Vagina (tissue), 2 donors: ENCODE measurements at regions not wholly inside any gene's neighbourhood (a gene's known extent, or its start where the extent isn't known, plus 50 kb on each side); places are given as distances from the start of the nearest gene placed in this dataset.

Experiments
- POLR2A ChIP-seq, 2 donors: fragments of 450-650 bp; IDR thresholded peaks; one replicate each; pipeline ENCODE4 v1.6.1; 2017; ENCODE audit warnings: antibody characterized with exemption in 2 of 2, mild to moderate bottlenecking in 2 of 2, moderate library complexity in 2 of 2
- POLR2AphosphoS5 ChIP-seq, 2 donors: sonication (generic); formaldehyde crosslinking; IDR thresholded peaks; one replicate each; pipeline ENCODE4 v1.9.0; 2017; ENCODE audit warnings: antibody characterized with exemption in 2 of 2, mild to moderate bottlenecking in 2 of 2, low read depth in 1 of 2; ENCODE audit not compliant: insufficient read depth in 1 of 2
- TF ChIP-seq, protein P1 (sequence below), 3 experiments: fragments of 450-650 bp in 2 of 3; fragments of 200-600 bp in 1 of 3; sonication (generic) in 1 of 3; IDR thresholded peaks; one replicate each; pipeline ENCODE4 v1.5.1; 2017 to 2019; ENCODE audit warnings: antibody characterized with exemption in 3 of 3, mild to moderate bottlenecking in 2 of 3, moderate library complexity in 2 of 3

DNA sequence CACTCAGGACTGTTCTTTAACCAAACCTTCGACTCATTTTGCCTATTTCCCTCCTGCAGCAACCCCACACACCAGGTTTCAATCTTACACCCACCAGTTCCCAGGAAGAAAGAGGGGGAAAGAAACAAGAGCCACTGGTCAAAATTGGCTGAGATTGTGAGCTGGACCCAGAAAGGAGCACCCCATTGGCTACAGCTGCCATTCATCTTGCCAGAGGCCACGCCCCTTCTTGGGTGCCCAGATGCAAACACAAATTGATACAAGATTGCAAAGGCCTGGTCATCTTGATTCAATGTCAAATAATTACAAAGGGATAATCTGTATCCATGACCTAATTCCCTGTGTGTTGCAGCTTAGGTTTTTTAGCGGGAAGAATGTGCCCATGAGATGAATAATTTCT lies 258.4 kb downstream of the LIG4 start:
- TF ChIP-seq, protein P1, sequence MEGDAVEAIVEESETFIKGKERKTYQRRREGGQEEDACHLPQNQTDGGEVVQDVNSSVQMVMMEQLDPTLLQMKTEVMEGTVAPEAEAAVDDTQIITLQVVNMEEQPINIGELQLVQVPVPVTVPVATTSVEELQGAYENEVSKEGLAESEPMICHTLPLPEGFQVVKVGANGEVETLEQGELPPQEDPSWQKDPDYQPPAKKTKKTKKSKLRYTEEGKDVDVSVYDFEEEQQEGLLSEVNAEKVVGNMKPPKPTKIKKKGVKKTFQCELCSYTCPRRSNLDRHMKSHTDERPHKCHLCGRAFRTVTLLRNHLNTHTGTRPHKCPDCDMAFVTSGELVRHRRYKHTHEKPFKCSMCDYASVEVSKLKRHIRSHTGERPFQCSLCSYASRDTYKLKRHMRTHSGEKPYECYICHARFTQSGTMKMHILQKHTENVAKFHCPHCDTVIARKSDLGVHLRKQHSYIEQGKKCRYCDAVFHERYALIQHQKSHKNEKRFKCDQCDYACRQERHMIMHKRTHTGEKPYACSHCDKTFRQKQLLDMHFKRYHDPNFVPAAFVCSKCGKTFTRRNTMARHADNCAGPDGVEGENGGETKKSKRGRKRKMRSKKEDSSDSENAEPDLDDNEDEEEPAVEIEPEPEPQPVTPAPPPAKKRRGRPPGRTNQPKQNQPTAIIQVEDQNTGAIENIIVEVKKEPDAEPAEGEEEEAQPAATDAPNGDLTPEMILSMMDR (IDR thresholded peaks at IDR 0.05): no peak
- TF ChIP-seq POLR2A (IDR thresholded peaks at IDR 0.05): no peak
- TF ChIP-seq POLR2AphosphoS5 (IDR thresholded peaks at IDR 0.05; ENCODE audit: insufficient read depth in 1 of 2, low read depth in 1 of 2): no peak
